Rectal smooth muscle tissue (tissue), 1 donor: ENCODE measurements at regions not wholly inside any gene's neighbourhood (a gene's known extent, or its start where the extent isn't known, plus 50 kb on each side); places are given as distances from the start of the nearest gene placed in this dataset.
"Not testable (repeated sequence)": the region's sequence is repeated elsewhere in the genome, so short reads cannot be mapped to it uniquely, and the experiment has no call there.

Experiments
- H3K27ac ChIP-seq: one replicate; pipeline ENCODE4 v1.7.0; 2013; ENCODE audit warnings: low read depth, low read length, inconsistent platforms
- H3K27me3 ChIP-seq: one replicate; pipeline ENCODE4 v1.7.0; 2013; ENCODE audit warnings: low read length; ENCODE audit not compliant: control insufficient read depth, insufficient read depth
- H3K36me3 ChIP-seq: one replicate; pipeline ENCODE4 v1.7.0; 2013; ENCODE audit warnings: low read length; ENCODE audit not compliant: control insufficient read depth, insufficient read depth
- H3K4me1 ChIP-seq: one replicate; pipeline ENCODE4 v1.7.0; 2013; ENCODE audit warnings: low read length; ENCODE audit not compliant: control insufficient read depth, insufficient read depth
- H3K4me3 ChIP-seq: one replicate; pipeline ENCODE4 v1.7.0; 2013; ENCODE audit warnings: low read length
- H3K9ac ChIP-seq: one replicate; pipeline ENCODE4 v1.7.0; 2013; ENCODE audit warnings: low read length

DNA sequence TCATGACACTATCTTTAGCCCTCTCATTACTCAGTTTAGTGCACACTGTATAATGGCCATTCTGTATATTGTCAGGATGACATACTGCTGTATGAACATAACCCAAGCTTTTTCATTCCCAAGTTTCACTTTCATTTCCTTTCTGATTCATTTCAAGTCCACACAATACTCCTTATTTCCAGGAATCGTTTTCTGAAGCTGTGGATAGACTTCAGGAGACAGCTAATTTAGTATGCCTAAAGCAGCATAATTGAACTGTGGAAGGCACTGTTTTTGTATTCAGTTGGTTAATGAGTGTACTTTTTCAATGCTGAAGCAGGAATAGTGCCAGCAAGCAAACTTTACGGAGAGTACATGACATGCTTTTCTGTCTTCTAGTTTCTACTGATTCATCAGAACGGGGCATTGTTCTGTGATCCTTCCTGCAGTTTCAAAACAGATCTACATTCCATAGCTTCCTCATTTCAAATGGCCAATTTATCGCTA, 578.5 kb upstream of the ZP4 start:
- no peak overlapping the region for H3K9ac ChIP-seq
- no peaks in the 10 kb centered on the region for H3K27me3 ChIP-seq
- H3K4me3 ChIP-seq, result peak overlapping the region; percentile 27
- H3K36me3 ChIP-seq, result no peaks in the 10 kb centered on the region
- H3K27ac ChIP-seq, result no peak overlapping the region
- H3K4me1 ChIP-seq, result no peaks in the 10 kb centered on the region

DNA sequence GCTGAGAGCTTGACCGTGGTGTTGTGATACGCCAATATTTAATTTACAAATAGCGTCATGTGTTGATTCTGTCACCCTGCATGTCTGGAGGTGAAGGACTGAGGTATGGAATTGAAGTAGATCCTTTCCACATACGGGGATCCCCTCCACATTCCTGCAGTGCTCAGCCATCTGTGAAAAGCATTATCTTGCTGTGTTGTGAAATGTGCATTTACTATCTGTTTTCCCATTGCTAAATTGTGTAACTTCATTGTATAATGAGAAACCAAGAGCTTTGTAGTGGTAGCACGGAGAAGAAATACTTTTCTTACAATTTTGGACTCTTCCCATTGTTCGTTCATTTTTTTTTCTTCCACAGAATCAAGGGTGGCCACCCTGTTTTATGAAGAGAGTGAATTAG, 577.3 kb upstream of the ZP4 start:
- no peak overlapping the region for H3K4me3 ChIP-seq
- H3K9ac ChIP-seq, result no peak overlapping the region

DNA sequence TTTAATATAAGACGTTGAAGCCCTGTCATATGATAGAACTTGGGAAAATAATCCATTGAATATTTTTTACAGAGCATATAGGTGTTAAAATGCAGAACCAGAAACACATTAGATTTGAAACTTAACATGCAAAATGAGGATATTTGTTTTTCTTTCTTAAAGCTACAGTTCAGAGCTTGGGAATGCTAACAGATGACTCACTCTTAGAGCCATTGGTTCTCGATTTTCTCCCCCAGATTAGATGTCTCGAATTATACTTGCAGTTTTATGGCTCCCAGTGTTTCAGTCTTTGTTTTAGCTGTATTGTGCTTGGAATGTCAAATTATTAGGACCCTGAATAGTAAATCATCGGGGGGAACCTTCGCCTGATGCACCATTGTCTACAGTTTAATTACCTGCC, 575.7 kb upstream of the ZP4 start:
- Histone ChIP-seq H3K27me3 (no peaks in the 10 kb centered on the region), H3K4me1 (no peaks in the 10 kb centered on the region), H3K27ac (no peak overlapping the region), H3K9ac (no peak overlapping the region), H3K36me3 (no peaks in the 10 kb centered on the region), H3K4me3 (no peak overlapping the region)

More for the DNA sequence above, 577.3 kb upstream of the ZP4 start:
- Histone ChIP-seq H3K27me3 (no peaks in the 10 kb centered on the region), H3K36me3 (no peaks in the 10 kb centered on the region), H3K4me1 (no peaks in the 10 kb centered on the region), H3K27ac (no peak overlapping the region)

DNA sequence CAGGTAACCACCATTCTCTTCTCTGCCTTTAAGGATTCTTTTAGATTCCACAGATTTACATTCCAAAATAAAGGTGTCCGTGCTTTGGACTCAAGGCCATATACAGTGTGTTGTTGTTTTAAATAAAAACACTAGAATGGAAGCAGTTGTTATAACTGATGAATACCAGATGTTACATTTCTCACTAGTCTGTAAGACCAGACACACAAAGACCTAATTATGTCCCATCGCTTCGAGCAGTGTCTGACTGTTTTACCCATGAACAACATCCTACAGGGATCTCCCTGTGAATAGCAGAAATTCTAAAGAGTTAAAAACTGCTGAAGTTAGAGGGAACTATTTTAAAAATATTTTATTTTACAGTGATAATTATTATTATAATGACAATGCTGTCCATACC, 574.7 kb upstream of the ZP4 start:
- Histone ChIP-seq H3K9ac (no peak overlapping the region), H3K36me3 (no peaks in the 10 kb centered on the region), H3K4me3 (no peak overlapping the region), H3K4me1 (no peaks in the 10 kb centered on the region), H3K27me3 (no peaks in the 10 kb centered on the region), H3K27ac (no peak overlapping the region)

DNA sequence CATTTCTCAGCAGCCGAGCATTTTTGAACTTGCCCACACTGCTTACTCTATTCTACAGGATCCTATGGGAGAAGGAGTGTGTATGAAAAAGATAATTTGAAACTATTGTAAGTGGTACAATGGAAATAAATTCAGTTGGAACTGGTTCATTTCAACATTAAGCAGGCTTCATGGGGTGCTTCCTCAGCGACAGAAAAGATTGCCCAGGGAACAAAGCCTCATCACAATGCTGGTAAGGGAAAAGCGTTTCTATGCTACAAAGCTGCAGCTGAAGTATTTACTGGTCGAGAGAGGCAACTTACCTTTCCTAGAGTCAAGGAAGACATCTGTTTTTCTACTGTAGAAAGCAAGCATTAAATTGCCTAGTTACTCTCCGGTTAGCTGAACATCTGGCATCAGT, 568.2 kb upstream of the ZP4 start:
- Histone ChIP-seq H3K27ac (no peak overlapping the region), H3K9ac (no peak overlapping the region), H3K27me3 (no peaks in the 10 kb centered on the region), H3K4me3 (no peak overlapping the region), H3K36me3 (no peaks in the 10 kb centered on the region), H3K4me1 (no peaks in the 10 kb centered on the region)

DNA sequence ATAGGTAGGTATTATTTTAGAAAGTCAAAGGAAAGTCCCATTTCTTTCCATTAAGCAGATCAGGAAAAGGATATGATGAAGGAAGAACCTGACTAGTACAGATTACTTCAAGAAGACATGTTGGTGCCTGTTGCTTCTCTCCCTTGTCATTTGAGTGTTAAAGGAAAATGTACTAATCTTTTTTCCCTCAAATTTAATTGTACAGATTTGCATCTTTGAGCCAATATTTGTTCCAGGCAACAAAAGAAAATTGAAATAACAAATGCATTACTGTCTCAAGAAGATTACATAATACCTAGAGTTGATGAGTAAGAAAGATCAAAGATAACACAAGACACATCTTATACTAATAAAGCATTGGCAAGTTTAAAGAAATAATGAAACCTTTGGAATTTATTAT, 566.9 kb upstream of the ZP4 start:
- H3K27ac ChIP-seq, result no peak overlapping the region
- H3K27me3 ChIP-seq, result no peaks in the 10 kb centered on the region
- no peak overlapping the region for H3K4me3 ChIP-seq
- no peaks in the 10 kb centered on the region for H3K4me1 ChIP-seq
- no peaks in the 10 kb centered on the region for H3K36me3 ChIP-seq
- no peak overlapping the region for H3K9ac ChIP-seq

DNA sequence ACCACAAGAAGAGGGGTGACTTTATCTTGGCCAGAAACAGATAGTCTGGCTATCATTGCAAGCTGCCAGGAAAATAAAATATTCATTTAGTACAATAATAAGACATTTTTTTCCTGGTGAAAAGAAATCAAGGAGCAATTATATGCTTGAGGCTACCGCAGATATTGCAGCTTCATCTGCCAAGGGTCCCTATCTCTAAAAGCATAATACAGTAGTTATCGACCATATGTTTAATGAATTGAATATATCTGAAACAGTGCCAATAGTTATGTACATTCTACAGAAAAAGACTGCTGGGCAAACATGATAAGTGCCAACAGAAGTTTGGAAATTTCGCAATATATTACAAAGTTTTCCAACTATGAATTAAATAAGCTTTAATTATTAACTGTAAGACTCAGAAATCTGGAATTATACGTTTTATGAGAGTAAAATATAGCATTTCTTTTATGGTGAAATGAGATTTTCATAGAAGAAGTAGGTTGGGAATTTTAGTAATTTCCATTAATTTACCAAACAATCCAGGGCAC, 561.1 kb upstream of the ZP4 start:
- H3K36me3 ChIP-seq, result no peaks in the 10 kb centered on the region
- no peaks in the 10 kb centered on the region for H3K27me3 ChIP-seq
- H3K4me3 ChIP-seq, result no peak overlapping the region
- no peak overlapping the region for H3K27ac ChIP-seq
- no peaks in the 10 kb centered on the region for H3K4me1 ChIP-seq
- no peak overlapping the region for H3K9ac ChIP-seq

DNA sequence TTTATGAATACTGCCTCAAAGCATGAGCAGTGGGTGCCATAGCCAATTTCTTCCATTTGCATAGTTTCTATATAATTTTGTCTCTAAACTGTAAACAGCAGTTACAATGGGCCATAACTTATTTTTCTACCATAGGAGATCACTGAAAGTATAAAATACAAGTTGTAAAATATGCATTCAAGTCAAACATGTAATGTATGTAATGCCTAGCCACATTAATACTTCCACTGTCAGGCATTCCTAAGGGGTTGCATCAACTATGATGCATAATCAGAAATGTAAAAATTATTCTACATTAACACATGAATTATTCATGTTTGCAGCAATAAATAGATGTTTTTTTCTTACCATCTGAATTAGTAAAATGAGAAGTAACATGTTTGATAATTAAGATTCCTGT, 560.3 kb upstream of the ZP4 start:
- no peak overlapping the region for H3K9ac ChIP-seq
- H3K4me1 ChIP-seq, result no peaks in the 10 kb centered on the region
- no peaks in the 10 kb centered on the region for H3K27me3 ChIP-seq

DNA sequence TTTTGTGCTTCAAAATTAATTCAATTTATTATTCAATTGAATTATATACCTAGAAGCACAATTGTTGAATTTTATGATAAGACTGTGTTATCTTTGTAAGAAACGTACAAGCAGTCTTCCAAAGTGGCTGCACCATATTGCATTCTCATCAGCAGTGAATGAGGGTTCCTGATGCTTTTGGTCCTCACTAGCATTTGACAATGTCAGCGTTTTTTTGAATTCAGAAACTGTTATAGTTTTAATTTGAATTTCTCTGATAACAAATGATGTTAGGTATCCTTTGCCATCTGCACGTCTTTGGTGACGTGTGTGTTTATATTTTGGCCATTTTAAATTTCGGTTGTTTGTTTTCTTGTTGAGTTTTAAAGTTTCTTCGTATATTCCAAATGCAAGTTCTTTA, 553.0 kb upstream of the ZP4 start:
- Histone ChIP-seq H3K27me3 (no peaks in the 10 kb centered on the region), H3K36me3 (no peaks in the 10 kb centered on the region), H3K9ac (no peak overlapping the region), H3K4me1 (no peaks in the 10 kb centered on the region), H3K27ac (no peak overlapping the region), H3K4me3 (no peak overlapping the region)

More for the DNA sequence above, 560.3 kb upstream of the ZP4 start:
- H3K27ac ChIP-seq, result no peak overlapping the region
- H3K4me3 ChIP-seq, result no peak overlapping the region
- no peaks in the 10 kb centered on the region for H3K36me3 ChIP-seq

DNA sequence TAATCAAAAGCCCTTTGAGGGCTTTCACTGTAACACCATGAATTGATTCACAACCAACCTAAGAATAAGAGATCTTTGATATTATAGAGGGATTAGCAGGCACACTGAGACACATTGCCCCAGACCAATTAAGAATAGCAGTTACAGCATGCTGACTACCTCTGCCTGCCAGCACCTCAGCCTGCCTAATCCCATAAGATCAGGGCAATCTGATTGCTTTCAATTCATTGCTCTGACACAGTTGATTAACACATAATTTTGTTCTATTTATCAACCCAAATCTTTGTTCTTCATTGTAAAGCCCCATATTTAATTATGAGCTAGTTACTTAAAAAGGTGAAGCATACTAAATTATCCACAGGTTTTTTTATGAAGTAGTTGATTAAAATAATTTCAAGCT, 548.8 kb upstream of the ZP4 start:
- Histone ChIP-seq H3K4me3 (no peak overlapping the region), H3K36me3 (no peaks in the 10 kb centered on the region), H3K27me3 (no peaks in the 10 kb centered on the region), H3K4me1 (no peaks in the 10 kb centered on the region), H3K9ac (no peak overlapping the region), H3K27ac (no peak overlapping the region)

DNA sequence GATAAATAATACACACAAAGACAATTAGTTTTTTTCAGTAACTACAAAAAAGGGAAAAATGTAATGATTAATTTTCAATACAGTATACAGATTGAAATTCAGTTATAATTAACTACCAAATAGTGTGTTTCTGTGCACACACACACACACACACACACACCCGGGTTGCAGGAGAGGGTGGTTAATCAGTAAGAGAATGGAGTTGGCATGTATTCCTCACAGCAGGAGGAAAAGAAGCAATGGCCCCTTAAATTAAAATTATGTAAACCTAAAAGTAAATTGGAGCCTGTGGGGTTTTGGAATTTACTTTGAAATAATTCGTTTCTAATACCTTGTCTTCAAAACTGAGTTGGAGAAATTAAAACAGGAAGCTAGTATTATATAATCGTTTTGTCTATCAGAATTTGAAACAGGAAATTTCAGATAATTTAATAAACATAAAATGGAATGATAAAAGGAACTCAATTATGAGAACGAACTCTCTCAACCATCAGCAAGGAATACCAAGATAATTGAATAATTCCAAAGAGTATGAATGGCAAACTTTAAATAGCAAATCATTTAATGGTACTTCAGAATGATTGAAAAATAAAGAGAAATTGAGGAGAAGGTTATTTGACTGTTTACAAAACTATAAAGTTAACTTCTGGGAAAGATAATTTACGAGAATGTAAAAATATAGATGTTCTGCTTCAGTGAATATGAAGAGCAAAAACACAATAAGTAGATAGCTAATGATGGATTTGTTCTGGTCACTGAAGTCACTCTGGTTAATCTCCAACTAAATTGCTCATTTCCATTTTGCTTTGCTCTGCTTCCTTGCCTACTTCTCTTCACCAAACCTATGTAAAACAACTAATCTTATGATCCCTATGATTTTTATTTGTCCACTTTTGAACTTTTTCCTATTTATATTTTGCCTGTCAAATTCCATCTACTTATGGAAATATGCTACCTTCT, 547.9 kb upstream of the ZP4 start:
- Histone ChIP-seq H3K27ac (no peak overlapping the region), H3K9ac (no peak overlapping the region), H3K4me1 (no peaks in the 10 kb centered on the region), H3K4me3 (no peak overlapping the region), H3K27me3 (no peaks in the 10 kb centered on the region), H3K36me3 (no peaks in the 10 kb centered on the region)

DNA sequence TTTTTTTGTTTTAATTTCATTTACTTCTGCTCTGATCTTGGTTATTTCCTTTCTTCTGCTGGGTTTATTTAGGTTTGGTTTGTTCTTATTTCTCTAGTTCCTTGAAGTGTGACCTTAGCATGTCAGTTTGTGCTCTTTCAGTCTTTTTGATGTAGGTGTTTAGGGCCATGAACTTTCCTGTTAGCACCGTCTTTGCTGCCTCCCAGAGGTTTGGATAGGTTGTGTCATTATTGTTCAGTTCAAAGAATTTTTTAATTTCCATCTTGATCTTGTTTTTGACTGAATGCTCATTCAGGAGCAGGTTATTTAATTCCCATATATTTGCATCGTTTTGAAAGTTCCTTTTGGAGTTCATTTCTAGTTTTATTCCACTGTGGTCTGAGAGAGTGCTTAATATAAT, 539.0 kb upstream of the ZP4 start:
- not testable (repeated sequence) for H3K27ac ChIP-seq, H3K4me3 ChIP-seq, H3K9ac ChIP-seq, H3K27me3 ChIP-seq, H3K36me3 ChIP-seq, H3K4me1 ChIP-seq

DNA sequence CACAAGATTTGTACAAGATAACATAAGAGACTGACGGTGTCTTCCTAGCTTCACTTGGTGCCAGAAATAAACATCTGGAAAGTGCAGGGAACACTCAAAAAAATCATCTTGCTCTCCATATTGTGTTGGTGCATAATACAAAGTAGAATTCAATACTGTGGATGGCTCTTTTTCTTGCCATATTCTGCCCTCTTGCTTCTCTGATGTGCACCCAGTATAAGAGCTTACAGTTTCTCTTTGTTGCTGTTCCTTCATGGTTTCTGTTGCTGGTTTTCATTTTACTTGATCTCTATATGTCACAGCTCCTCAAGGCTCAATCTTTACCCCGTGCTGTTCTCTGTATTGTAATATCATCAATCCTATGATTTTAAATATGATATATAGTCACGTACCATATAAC, 528.5 kb upstream of the ZP4 start:
- Histone ChIP-seq H3K36me3 (no peaks in the 10 kb centered on the region), H3K4me1 (no peaks in the 10 kb centered on the region), H3K4me3 (no peak overlapping the region), H3K9ac (no peak overlapping the region), H3K27me3 (no peaks in the 10 kb centered on the region), H3K27ac (no peak overlapping the region)
